OCI-LY3 (cell line): ENCODE measurements at regions not wholly inside any gene's neighbourhood (a gene's known extent, or its start where the extent isn't known, plus 50 kb on each side); places are given as distances from the start of the nearest gene placed in this dataset.

Experiments
- H2AFZ ChIP-seq: fragments of 200-600, 300-600 bp; shearing (Covaris generic); 2 replicates; pipeline ENCODE4 v1.6.0; 2014; ENCODE audit warnings: antibody characterized with exemption, low read depth, low read length
- H3K27ac ChIP-seq: fragments of 200-600, 300-600 bp; sonication (generic); 2 replicates; pipeline ENCODE4 v1.5.1; 2014; ENCODE audit warnings: mild to moderate bottlenecking, low read length, moderate library complexity, mixed read lengths
- H3K27me3 ChIP-seq: fragments of 200-600, 300-600 bp; sonication (generic); 2 replicates; pipeline ENCODE4 v1.6.1; 2014; ENCODE audit warnings: low read depth, low read length, mixed read lengths
- H3K36me3 ChIP-seq: fragments of 200-600, 300-600 bp; sonication (generic); replicated peaks from 2 replicates; pipeline ENCODE3; 2014; ENCODE audit warnings: low read depth, low read length, mixed read lengths
- H3K4me1 ChIP-seq: fragments of 300-600, 200-600 bp; sonication (generic); 2 replicates; pipeline ENCODE4 v1.6.1; 2014; ENCODE audit warnings: low read length, mixed read lengths
- H3K4me2 ChIP-seq: fragments of 200-600, 300-600 bp; sonication (generic); 2 replicates; pipeline ENCODE4 v1.6.1; 2014; ENCODE audit warnings: low read length, mixed read lengths
- H3K4me3 ChIP-seq: fragments of 300-600, 200-600 bp; sonication (generic); 2 replicates; pipeline ENCODE4 v1.5.1; 2014; ENCODE audit warnings: antibody characterized with exemption, mild to moderate bottlenecking, low read length, moderate library complexity
- H3K79me2 ChIP-seq: fragments of 300-600, 200-600 bp; shearing (Covaris generic); 2 replicates; pipeline ENCODE4 v1.6.1; 2014; ENCODE audit warnings: mild to moderate bottlenecking, low read length, mixed read lengths
- H3K9ac ChIP-seq: fragments of 300-600, 200-600 bp; shearing (Covaris generic); 2 replicates; pipeline ENCODE4 v1.6.0; 2014; ENCODE audit warnings: mild to moderate bottlenecking, low read length, moderate library complexity
- H3K9me3 ChIP-seq: fragments of 200-600, 300-600 bp; shearing (Covaris generic); 2 replicates; pipeline ENCODE4 v1.6.1; 2014; ENCODE audit warnings: low read length, mixed read lengths; ENCODE audit not compliant: insufficient read depth
- H4K20me1 ChIP-seq: fragments of 200-600, 300-600 bp; sonication (generic); 2 replicates; pipeline ENCODE4 v1.6.1; 2016; ENCODE audit warnings: low read length, mixed read lengths; ENCODE audit not compliant: insufficient read depth
- CTCF ChIP-seq: fragments of 200-600, 300-600 bp; sonication (generic); IDR thresholded peaks from 2 replicates; pipeline ENCODE4 v1.5.1; 2014; ENCODE audit warnings: antibody characterized with exemption, low read length, low read depth
- EZH2phosphoT487 ChIP-seq: fragments of 200-600 bp; shearing (Covaris generic); IDR thresholded peaks from 2 replicates; pipeline ENCODE4 v1.6.1; 2018; ENCODE audit warnings: antibody characterized with exemption, mixed run types, low read depth

GRCh38 chr4:151858356-151858755 is 97.5 kb upstream of the GATB start:
- Histone ChIP-seq H3K79me2 (no peaks in the 10 kb centered on the region), H2AFZ (no peak overlapping the region)
- TF ChIP-seq CTCF (no peak), EZH2phosphoT487 (no peak)

GRCh38 chr4:151857368-151857767 is 96.6 kb upstream of the GATB start:
- Histone ChIP-seq H3K9ac (no peak overlapping the region), H3K36me3 (no peaks in the 10 kb centered on the region), H3K27me3 (peaks cover 12% of the 10 kb centered on the region; the same call in 1 of the 2 replicates), H3K79me2 (no peaks in the 10 kb centered on the region), H3K4me3 (no peak overlapping the region), H3K4me2 (no peak overlapping the region), H3K9me3 (0 out of 2 replicates have a peak, but pooled peaks cover 2% of the 10 kb centered on the region), H4K20me1 (no peaks in the 10 kb centered on the region), H3K4me1 (peaks cover 21% of the 10 kb centered on the region), H3K27ac (no peak overlapping the region), H2AFZ (no peak overlapping the region)
- TF ChIP-seq CTCF (no peak), EZH2phosphoT487 (no peak)

More at GRCh38 chr4:151858356-151858755, 97.5 kb upstream of the GATB start:
- Histone ChIP-seq H3K9me3 (0 out of 2 replicates have a peak, but pooled peaks cover 2% of the 10 kb centered on the region), H3K9ac (no peak overlapping the region), H3K4me2 (no peak overlapping the region), H3K4me1 (peaks cover 14% of the 10 kb centered on the region), H3K36me3 (no peaks in the 10 kb centered on the region), H4K20me1 (no peaks in the 10 kb centered on the region), H3K27me3 (peaks cover 12% of the 10 kb centered on the region; the same call in 1 of the 2 replicates), H3K27ac (no peak overlapping the region), H3K4me3 (no peak overlapping the region)

DNA sequence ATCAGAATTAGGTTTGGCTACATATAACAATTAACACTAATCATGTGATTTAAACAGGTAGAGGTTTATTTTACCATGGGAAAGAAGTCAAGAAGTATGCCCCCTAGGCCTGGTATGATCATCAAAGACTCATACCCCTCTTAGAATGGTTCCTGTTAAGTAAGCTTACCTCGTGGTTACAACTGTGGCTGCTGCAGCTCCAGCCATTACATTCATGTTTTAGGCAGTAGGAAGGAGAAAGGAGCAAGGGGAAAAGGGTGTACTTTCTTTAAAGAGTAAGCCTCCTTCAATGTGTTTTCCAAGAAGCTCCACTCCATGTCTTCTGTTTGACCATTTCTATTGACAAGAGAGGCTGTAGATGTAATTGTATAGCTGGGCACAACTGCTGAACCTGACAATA is 94.9 kb upstream of the GATB start:
- Histone ChIP-seq H3K9me3 (0 out of 2 replicates have a peak, but pooled peaks cover 2% of the 10 kb centered on the region), H3K27ac (no peak overlapping the region), H3K4me1 (peaks cover 21% of the 10 kb centered on the region), H3K9ac (no peak overlapping the region), H3K36me3 (no peaks in the 10 kb centered on the region), H3K79me2 (no peaks in the 10 kb centered on the region), H3K4me3 (no peak overlapping the region), H3K27me3 (peaks cover 12% of the 10 kb centered on the region; the same call in 1 of the 2 replicates), H3K4me2 (no peak overlapping the region), H4K20me1 (no peaks in the 10 kb centered on the region), H2AFZ (no peak overlapping the region)
- no peak for TF ChIP-seq CTCF
- no peak for TF ChIP-seq EZH2phosphoT487

- peaks cover 21% of the 10 kb centered on the region for H3K4me1 ChIP-seq
- H3K9ac ChIP-seq: no peak overlapping the region
- H3K4me2 ChIP-seq: no peak overlapping the region
- H3K27ac ChIP-seq: no peak overlapping the region
- 0 out of 2 replicates have a peak, but pooled peaks cover 2% of the 10 kb centered on the region for H3K9me3 ChIP-seq
- peaks cover 7% of the 10 kb centered on the region; the same call in 1 of the 2 replicates for H3K27me3 ChIP-seq
- no peak for TF ChIP-seq CTCF
- TF ChIP-seq EZH2phosphoT487: no peak
- H3K36me3 ChIP-seq: no peaks in the 10 kb centered on the region
- H3K79me2 ChIP-seq: no peaks in the 10 kb centered on the region
- no peaks in the 10 kb centered on the region for H4K20me1 ChIP-seq
- H2AFZ ChIP-seq: peak overlapping the region; percentile 83; the same call in 1 of the 2 replicates
- H3K4me3 ChIP-seq: no peak overlapping the region
These were observed 93.9 kb upstream of the GATB start for GRCh38 chr4:151854731-151855130.
